ENCODE measurements at regions not wholly inside any gene's neighbourhood (a gene's known extent, or its start where the extent isn't known, plus 50 kb on each side); places are given as distances from the start of the nearest gene placed in this dataset.
"Not testable (repeated sequence)": the region's sequence is repeated elsewhere in the genome, so short reads cannot be mapped to it uniquely, and the experiment has no call there.

GRCh38 chr4:20003836-20004558 is 247.7 kb upstream of the SLIT2 start:
- not testable (repeated sequence) for ATAC-seq; DNase-seq (ENCODE audit: low spot score)

DNA sequence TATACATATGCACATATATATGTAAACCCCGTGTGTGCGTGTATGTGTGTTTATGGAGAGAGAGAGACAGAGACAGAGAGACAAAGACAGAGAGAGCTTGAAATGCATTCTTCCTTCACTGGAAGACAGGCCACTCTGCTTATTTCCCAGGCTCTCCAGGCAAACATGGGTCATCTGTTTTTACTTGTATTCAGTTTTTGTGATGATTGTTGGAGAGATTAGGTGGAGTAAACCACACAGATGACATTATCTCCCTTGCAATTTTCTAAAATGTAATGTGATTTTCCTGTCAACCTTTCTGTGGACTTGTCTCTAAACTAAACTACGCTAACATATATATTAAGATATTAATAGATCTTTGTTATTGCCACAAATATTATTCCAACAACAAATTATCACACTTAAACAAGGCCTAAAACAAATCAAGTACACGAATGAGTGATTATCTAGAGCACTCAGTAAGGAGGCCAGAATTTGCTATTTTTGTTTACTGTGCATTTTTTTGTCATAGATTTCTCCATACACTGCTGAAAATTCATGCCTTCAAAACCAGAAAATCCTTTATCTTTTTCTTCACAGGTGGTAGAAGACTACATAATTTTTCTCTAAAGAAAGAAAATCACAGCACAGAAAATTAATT is 251.8 kb upstream of the SLIT2 start:
- DNase-seq (ENCODE audit: low spot score) = no peak
- no peak for ATAC-seq

- no peak for DNase-seq (ENCODE audit: low spot score)
- ATAC-seq = no peak
These were observed 252.4 kb upstream of the SLIT2 start for GRCh38 chr4:19999276-19999675.

DNA sequence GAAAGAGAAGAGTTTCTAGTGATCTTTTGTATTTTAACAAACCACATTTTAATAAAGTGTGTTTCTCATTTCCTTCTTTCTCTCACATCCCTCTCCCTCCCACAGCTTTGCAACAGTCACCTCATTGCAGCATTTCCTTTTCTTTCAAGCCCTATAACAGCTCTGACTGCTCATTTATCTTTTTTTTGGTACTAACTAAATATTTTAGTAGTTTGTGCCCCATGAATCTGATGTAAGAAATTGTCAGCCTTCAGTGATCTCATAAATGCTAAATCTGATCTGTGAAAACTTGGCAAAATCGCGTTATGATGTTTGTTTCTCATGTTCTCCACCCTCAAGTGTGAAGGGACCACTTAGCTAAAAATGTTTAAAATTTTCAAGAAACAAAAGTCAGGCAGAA is 258.5 kb upstream of the SLIT2 start:
- DNase-seq (ENCODE audit: low spot score) (no peak), ATAC-seq (no peak)

DNA sequence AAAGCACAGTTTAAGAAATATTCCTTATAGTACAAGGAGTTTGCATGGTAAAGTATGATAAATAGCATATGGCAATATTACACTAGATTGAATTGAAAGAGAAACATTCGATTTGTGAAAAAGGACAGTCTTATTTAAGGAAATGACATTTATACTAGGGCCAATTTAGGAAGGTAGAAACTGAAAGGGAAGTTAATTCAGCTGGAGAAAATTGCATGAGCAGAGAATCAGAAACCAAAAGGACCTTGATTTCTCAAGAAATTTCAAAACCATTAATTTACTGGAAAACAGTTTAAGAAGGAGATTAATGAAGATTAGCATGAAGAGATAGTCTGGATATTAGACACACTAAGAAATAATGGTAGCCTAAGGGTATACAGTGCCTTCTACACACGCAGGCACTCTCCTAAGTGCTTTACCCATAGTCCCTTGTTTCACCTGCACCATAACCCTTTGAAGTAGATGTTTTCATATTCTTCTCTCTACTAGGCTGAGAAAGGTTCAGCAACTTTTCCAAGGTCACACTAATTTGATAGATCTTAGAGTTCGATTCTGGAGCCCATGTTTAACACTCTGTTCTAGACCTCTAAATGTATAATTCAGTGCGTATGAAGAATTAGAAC is 259.1 kb upstream of the SLIT2 start:
- no peak for ATAC-seq
- DNase-seq (ENCODE audit: low spot score) = no peak

DNA sequence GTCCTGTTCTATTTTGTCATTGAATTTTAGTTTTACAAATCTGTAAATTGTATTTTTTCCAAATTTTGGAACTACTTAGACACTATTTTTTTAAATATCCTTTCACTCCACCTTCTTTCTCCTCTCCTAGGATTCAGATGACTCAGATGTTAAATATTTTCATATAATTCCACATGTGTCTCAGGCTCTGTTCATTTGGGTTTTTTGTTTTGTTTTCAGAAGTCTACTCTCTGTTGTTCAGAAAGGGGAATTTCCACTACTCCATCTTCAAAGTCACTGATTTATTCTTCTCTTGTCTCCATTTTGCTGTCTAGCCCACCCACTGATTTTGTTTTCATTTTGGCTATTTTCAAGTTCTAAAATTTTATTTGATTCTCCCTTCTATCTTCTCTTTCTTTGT is 264.0 kb upstream of the SLIT2 start:
- no peak for DNase-seq (ENCODE audit: low spot score)
- no peak for ATAC-seq

DNA sequence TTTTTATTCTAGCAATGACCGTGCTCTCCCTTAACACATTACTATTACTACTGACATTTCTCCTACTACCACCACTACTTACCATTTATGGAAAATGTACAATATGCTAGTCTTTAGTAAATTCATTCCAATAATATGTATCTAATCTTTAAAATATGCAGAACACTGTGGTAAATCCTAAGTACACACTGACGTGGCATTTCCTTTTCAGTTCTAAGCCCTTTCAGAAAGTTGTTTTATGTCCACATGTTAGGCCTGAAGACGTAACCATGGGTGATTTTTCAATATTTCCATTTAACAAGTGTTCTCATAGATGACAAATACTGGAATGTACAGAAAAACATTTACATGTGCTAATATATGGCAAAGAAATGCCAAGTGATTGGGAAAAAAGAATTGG is 268.6 kb upstream of the SLIT2 start:
- DNase-seq (ENCODE audit: low spot score) (no peak), ATAC-seq (no peak)

DNA sequence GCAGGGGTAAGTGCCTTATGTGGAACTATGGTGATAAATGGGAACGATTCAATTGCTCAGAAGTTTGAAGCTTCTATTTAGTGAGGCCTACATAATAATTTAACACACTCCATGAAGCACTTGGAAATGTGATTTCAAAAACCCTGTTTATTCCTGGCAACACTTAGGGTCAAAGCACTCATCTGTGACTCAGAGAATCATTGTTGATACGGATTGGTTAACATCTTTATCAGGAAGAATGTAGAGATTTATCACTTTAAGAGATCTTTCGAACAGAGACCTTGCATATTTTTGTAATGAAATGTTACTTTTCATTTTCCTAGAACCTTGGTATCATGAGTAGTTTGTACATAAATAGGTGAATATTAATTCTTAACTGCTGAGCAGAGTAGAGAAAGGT is 269.1 kb upstream of the SLIT2 start:
- DNase-seq (ENCODE audit: low spot score) = no peak
- no peak for ATAC-seq

GRCh38 chr4:19971829-19972228 is 279.9 kb upstream of the SLIT2 start:
- ATAC-seq (no peak), DNase-seq (ENCODE audit: low spot score) (no peak)

DNA sequence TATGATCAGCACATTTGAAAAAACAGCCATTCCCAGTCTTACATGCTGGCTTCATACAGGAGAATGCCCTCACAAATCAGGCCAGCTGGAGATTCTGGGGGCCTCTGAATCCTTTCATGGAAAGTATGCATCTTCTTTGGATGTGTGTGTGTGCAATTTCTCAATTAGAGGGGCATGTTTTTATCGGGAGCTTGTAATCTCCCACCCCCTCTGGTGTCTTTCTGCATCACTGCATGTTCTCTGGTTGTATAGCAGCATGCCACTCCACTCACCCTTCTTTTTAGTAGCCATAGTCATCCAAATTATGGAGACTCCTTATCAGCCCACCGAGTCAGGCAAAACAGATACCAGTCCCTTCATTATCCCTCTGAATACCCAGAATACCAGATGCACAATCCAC is 282.2 kb upstream of the SLIT2 start:
- ATAC-seq (no peak), DNase-seq (ENCODE audit: low spot score) (no peak)

- DNase-seq (ENCODE audit: low spot score) = no peak
- no peak for ATAC-seq
These were observed 290.6 kb upstream of the SLIT2 start for GRCh38 chr4:19961091-19961490.

DNA sequence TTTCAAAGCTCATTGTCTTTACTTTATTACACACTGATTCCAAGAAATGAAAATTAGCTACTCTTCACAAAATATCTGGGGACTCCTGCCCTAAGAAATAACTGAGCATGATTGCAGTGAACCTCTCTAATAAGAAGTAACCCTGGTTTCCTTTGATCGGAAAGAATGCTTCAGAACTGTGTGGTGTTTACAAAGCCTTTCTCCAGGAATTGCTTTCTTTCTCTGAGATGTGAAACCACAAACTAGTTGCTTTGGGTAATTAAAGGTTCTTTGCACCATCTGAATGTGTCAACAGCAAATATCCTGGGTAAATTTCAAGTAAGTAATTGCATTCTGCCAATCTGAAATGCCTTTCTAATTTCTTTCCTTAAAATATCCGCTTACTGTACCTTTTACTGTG is 292.9 kb upstream of the SLIT2 start:
- no peak for ATAC-seq
- DNase-seq (ENCODE audit: low spot score) = no peak

GRCh38 chr4:19947349-19947748 is 304.4 kb upstream of the SLIT2 start:
- no peak for ATAC-seq

DNA sequence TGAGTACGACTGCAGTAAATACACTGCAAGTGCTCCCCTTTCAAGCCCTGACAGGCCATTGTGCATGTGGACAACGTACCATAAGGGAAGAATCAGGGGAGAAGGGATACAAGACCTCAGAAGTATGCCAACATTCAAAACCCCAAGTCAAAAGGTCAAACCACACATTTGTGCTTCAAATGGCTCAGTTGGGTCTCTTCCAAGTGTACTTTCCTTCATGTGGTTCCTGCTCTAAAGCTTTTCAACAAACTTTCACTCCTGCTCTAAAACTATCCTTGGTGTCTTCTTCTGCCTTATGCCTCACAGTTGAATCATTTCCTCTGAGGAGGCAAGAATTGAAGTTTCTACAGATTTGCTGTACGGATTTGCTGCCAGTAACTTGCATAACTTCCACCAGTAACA is 305.7 kb upstream of the SLIT2 start:
- no peak for DNase-seq (ENCODE audit: low spot score)
- no peak for ATAC-seq

More at GRCh38 chr4:19947349-19947748, 304.4 kb upstream of the SLIT2 start:
- no peak for DNase-seq (ENCODE audit: low spot score)

GRCh38 chr4:19945501-19945900 is 306.2 kb upstream of the SLIT2 start:
- DNase-seq (ENCODE audit: low spot score) (no peak), ATAC-seq (no peak)

DNA sequence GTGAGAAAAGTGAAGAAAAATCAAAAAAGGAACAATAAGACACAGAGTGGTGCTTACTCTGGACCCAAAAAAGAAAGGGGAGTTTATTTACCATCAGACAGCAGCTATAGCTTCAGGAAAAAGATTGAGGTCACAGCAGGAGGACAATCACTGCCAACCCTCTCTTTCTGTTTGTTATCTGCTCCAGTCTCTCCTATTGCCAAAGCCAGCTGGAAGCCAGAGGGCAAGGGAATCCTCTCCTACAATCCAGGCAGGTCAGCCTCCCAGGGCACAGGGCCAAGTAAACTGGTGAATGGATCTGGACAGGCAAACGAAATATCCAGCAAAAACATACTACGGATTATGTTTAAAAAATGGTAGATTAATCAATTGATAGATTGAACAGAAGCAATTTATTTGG is 306.9 kb upstream of the SLIT2 start:
- ATAC-seq = peak; percentile 61
- DNase-seq (ENCODE audit: low spot score) = no peak

- ATAC-seq (peak; percentile 19), DNase-seq (ENCODE audit: low spot score) (no peak)
These were observed 307.5 kb upstream of the SLIT2 start for GRCh38 chr4:19944251-19944650.

- no peak for ATAC-seq
- DNase-seq (ENCODE audit: low spot score) = no peak
These were observed 310.3 kb upstream of the SLIT2 start for GRCh38 chr4:19941434-19941833.

GRCh38 chr4:19940861-19941260 is 310.8 kb upstream of the SLIT2 start:
- no peak for DNase-seq (ENCODE audit: low spot score)

GRCh38 chr4:19936476-19936875 is 315.2 kb upstream of the SLIT2 start:
- ATAC-seq (no peak), DNase-seq (ENCODE audit: low spot score) (no peak)

More at GRCh38 chr4:19940861-19941260, 310.8 kb upstream of the SLIT2 start:
- no peak for ATAC-seq

- DNase-seq (ENCODE audit: low spot score) = no peak
- no peak for ATAC-seq
These were observed 321.0 kb upstream of the SLIT2 start for GRCh38 chr4:19930742-19931141.

GRCh38 chr4:19927381-19927780 is 324.3 kb upstream of the SLIT2 start:
- no peak for ATAC-seq
- DNase-seq (ENCODE audit: low spot score) = no peak

Measured in left lobe of liver (tissue), 2 donors.